ENCODE measurements at regions not wholly inside any gene's neighbourhood (a gene's known extent, or its start where the extent isn't known, plus 50 kb on each side); places are given as distances from the start of the nearest gene placed in this dataset.

GRCh38 chr19:7418596-7418995 lies 69.9 kb downstream of the ARHGEF18 start:
- ATAC-seq (ENCODE audit: low FRiP score) = no peak
- DNase-seq = no peak
- Histone ChIP-seq H3K4me1 (ENCODE audit: control insufficient read depth in 1 of 2, insufficient read depth in 2 of 2, low read length in 2 of 2) (no peaks in the 10 kb centered on the region), H3K36me3 (ENCODE audit: control insufficient read depth in 1 of 2, insufficient read depth in 2 of 2, low read length in 1 of 2) (no peaks in the 10 kb centered on the region), H3K27me3 (ENCODE audit: control insufficient read depth in 1 of 2, insufficient read depth in 2 of 2, low read length in 1 of 2) (no peaks in the 10 kb centered on the region), H3K9me3 (ENCODE audit: control insufficient read depth, low read length) (no peaks in the 10 kb centered on the region), H3K4me3 (ENCODE audit: low read length in 2 of 2) (no peak overlapping the region), H3K27ac (ENCODE audit: low read depth in 1 of 2, low read length in 2 of 2) (no peak overlapping the region)
- intact Hi-C loops (cut with DNase I) = no loop called here
- 86 to 90% methylated on average over 9 of the region's 9 CpGs for WGBS, 2 donors

GRCh38 chr19:7419153-7419552 lies 69.7 kb downstream of the PEX11G start:
- Histone ChIP-seq H3K9me3 (ENCODE audit: control insufficient read depth, low read length) (no peaks in the 10 kb centered on the region), H3K27ac (ENCODE audit: low read depth in 1 of 2, low read length in 2 of 2) (no peak overlapping the region), H3K4me3 (ENCODE audit: low read length in 2 of 2) (no peak overlapping the region), H3K36me3 (ENCODE audit: control insufficient read depth in 1 of 2, insufficient read depth in 2 of 2, low read length in 1 of 2) (no peaks in the 10 kb centered on the region), H3K27me3 (ENCODE audit: control insufficient read depth in 1 of 2, insufficient read depth in 2 of 2, low read length in 1 of 2) (no peaks in the 10 kb centered on the region), H3K4me1 (ENCODE audit: control insufficient read depth in 1 of 2, insufficient read depth in 2 of 2, low read length in 2 of 2) (no peaks in the 10 kb centered on the region)
- ATAC-seq (ENCODE audit: low FRiP score) = no peak
- intact Hi-C loops (cut with DNase I) = no loop called here
- no peak for DNase-seq
- WGBS, 2 donors = 95 to 96% methylated on average over 12 of the region's 12 CpGs

- WGBS, 2 donors = 91 to 92% methylated on average over 10 of the region's 10 CpGs
- intact Hi-C loops (cut with DNase I) = no loop called here
- H3K4me1 ChIP-seq (ENCODE audit: control insufficient read depth in 1 of 2, insufficient read depth in 2 of 2, low read length in 2 of 2) = no peaks in the 10 kb centered on the region
- H3K36me3 ChIP-seq (ENCODE audit: control insufficient read depth in 1 of 2, insufficient read depth in 2 of 2, low read length in 1 of 2) = no peaks in the 10 kb centered on the region
- no peak overlapping the region for H3K27ac ChIP-seq (ENCODE audit: low read depth in 1 of 2, low read length in 2 of 2)
- no peaks in the 10 kb centered on the region for H3K27me3 ChIP-seq (ENCODE audit: control insufficient read depth in 1 of 2, insufficient read depth in 2 of 2, low read length in 1 of 2)
- no peak overlapping the region for H3K4me3 ChIP-seq (ENCODE audit: low read length in 2 of 2)
- DNase-seq (no peak), ATAC-seq (ENCODE audit: low FRiP score) (no peak)
- H3K9me3 ChIP-seq (ENCODE audit: control insufficient read depth, low read length) = no peaks in the 10 kb centered on the region
These were observed 68.9 kb downstream of the PEX11G start for GRCh38 chr19:7419777-7420439.

GRCh38 chr19:7421941-7422744 lies 66.7 kb downstream of the PEX11G start:
- Histone ChIP-seq H3K9me3 (ENCODE audit: control insufficient read depth, low read length) (no peaks in the 10 kb centered on the region), H3K4me1 (ENCODE audit: control insufficient read depth in 1 of 2, insufficient read depth in 2 of 2, low read length in 2 of 2) (no peaks in the 10 kb centered on the region), H3K27me3 (ENCODE audit: control insufficient read depth in 1 of 2, insufficient read depth in 2 of 2, low read length in 1 of 2) (no peaks in the 10 kb centered on the region), H3K36me3 (ENCODE audit: control insufficient read depth in 1 of 2, insufficient read depth in 2 of 2, low read length in 1 of 2) (no peaks in the 10 kb centered on the region), H3K27ac (ENCODE audit: low read depth in 1 of 2, low read length in 2 of 2) (no peak overlapping the region), H3K4me3 (ENCODE audit: low read length in 2 of 2) (no peak overlapping the region)
- DNase-seq (no peak), ATAC-seq (ENCODE audit: low FRiP score) (no peak)
- intact Hi-C loops (cut with DNase I) = no loop called here
- 91 to 93% methylated on average over 17 of the region's 17 CpGs for WGBS, 2 donors

Data from aorta (tissue), 5 donors.